ENCODE measurements at regions not wholly inside any gene's neighbourhood (a gene's known extent, or its start where the extent isn't known, plus 50 kb on each side); places are given as distances from the start of the nearest gene placed in this dataset.

DNA sequence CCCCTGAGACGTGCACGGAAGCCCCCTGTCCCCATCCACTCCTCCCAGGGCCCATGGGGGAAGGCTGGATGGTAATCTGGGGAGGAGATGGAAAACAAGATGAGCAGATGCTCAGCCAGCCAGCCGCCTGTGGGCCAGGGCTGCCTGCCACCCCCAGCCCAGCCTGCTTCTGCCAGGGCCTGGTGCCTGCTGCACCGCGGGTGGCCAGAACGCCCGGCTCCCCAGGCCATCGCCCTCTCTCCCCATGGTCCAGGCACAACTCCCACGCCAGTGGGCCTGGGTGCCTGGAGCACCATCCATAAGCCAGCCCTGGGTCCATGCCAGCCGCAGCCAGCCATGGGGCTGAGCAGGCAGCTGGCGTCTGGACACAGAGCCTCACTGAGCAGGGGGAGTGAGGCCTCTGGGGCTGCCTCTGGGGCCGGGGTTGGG lies 57.2 kb upstream of the ELN start:
- H3K4me3 Mint-ChIP-seq, result no peak overlapping the region
- no peaks in the 10 kb centered on the region for H3K36me3 Mint-ChIP-seq
- no peak overlapping the region for H3K27ac Mint-ChIP-seq
- peaks cover 10% of the 10 kb centered on the region for H3K27me3 Mint-ChIP-seq
- peaks cover 0 to 3% (median 0%) of the 10 kb centered on the region in 3 donors for H3K9me3 Mint-ChIP-seq
- H3K4me1 Mint-ChIP-seq, result peaks cover 0 to 6% (median 6%) of the 10 kb centered on the region in 3 donors

DNA sequence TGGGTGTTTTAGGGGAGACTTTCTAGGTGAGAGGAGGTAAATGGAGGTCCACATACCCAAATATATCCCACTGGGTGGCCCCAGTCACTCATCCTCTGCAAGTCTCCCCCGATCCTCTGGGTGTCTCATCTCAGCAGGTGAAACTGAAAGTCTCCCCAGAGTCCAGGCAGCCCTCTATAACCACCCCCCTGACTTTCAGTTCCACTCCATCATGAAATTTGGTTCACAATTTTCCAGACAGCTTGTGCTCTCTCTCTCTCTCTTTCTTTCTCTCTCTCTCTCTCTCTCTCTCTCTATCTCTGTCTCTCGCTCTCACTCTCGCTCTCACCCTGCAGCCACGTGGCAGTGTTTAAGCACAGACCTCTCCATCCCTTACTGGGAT lies 56.7 kb upstream of the ELN start:
- H3K27ac Mint-ChIP-seq, result no peak overlapping the region
- H3K4me3 Mint-ChIP-seq, result peak overlapping the region in 1 of 4 donors; percentile 36
- H3K27me3 Mint-ChIP-seq, result peaks cover 10% of the 10 kb centered on the region

DNA sequence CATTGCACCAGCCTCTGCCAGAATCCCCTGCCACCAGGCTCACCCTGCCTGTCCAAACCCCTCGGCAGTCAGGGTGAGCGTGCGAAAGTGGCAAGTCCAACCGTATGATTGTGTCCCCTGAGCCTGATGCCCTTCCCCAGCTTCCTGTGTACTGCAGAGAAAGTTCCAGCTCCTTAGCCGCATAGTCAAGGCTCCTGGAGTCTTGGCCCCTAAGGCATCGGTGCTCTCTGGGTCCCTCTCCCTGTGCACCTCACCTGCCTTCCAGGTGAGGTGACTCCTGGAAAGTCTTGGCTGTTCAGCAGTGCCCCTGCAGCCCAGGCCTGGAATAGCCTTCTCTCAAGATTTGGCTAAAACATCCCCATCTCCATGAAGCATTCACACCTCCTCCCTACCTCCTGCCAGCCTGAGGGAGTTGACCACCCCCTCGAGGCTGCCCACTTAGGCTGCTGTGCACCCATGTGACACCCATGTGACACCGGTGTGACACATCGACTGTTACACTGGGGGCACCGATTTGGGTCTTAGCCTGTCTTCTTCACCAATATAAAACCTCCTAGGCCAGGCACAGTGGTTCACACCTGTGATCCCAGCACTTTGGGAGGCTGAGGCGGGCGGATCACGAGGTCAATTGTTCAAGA lies 56.1 kb upstream of the ELN start:
- Mint-ChIP-seq H3K4me1 (peaks cover 0 to 6% (median 6%) of the 10 kb centered on the region in 3 donors), H3K36me3 (no peaks in the 10 kb centered on the region), H3K4me3 (no peak overlapping the region), H3K9me3 (peaks cover 0 to 3% (median 0%) of the 10 kb centered on the region in 3 donors), H3K27me3 (peaks cover 10% of the 10 kb centered on the region), H3K27ac (no peak overlapping the region)

More for the DNA sequence above, 56.7 kb upstream of the ELN start:
- Mint-ChIP-seq H3K36me3 (no peaks in the 10 kb centered on the region), H3K4me1 (peaks cover 0 to 6% (median 6%) of the 10 kb centered on the region in 3 donors), H3K9me3 (peaks cover 0 to 3% (median 0%) of the 10 kb centered on the region in 3 donors)

- H3K9me3 Mint-ChIP-seq, result no peaks in the 10 kb centered on the region
- peaks cover 9% of the 10 kb centered on the region for H3K27me3 Mint-ChIP-seq
- H3K36me3 Mint-ChIP-seq, result no peaks in the 10 kb centered on the region
- peaks cover 0 to 6% (median 6%) of the 10 kb centered on the region in 3 donors for H3K4me1 Mint-ChIP-seq
- no peak overlapping the region for H3K27ac Mint-ChIP-seq
- no peak overlapping the region for H3K4me3 Mint-ChIP-seq
Observed at GRCh38 chr7:73972614-73973013, 55.4 kb upstream of the ELN start.

DNA sequence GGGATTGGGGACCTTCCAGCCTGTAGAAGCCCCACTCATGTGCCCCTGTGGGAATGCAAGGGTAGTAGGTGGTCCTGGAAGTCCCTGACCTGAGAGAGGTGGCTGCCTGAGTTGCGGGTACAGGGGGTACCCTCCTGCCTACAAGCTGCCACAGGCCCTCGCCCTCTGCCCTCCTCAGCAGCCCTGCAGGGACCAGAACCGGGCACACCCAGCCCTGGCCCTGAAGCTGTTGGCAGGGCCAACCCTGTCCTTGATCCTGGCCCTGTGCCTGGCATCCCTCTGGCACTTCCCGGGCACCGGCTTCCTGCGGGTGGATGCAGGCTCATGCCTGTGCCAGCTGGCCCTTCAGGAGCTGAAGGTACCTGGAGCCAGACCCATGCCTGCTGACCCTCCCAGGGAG lies 54.9 kb upstream of the ELN start:
- Mint-ChIP-seq H3K9me3 (no peaks in the 10 kb centered on the region), H3K27ac (no peak overlapping the region), H3K4me1 (peaks cover 0 to 6% (median 6%) of the 10 kb centered on the region in 3 donors), H3K36me3 (no peaks in the 10 kb centered on the region), H3K27me3 (peaks cover 9% of the 10 kb centered on the region), H3K4me3 (no peak overlapping the region)

GRCh38 chr7:73974101-73974947 lies 53.6 kb upstream of the ELN start:
- H3K4me3 Mint-ChIP-seq, result peak overlapping the region in 1 of 4 donors; percentile 58
- H3K27me3 Mint-ChIP-seq, result peaks cover 9% of the 10 kb centered on the region
- H3K9me3 Mint-ChIP-seq, result no peaks in the 10 kb centered on the region
- H3K27ac Mint-ChIP-seq, result no peak overlapping the region
- H3K36me3 Mint-ChIP-seq, result no peaks in the 10 kb centered on the region
- H3K4me1 Mint-ChIP-seq, result peaks cover 0 to 11% (median 9%) of the 10 kb centered on the region in 3 donors

DNA sequence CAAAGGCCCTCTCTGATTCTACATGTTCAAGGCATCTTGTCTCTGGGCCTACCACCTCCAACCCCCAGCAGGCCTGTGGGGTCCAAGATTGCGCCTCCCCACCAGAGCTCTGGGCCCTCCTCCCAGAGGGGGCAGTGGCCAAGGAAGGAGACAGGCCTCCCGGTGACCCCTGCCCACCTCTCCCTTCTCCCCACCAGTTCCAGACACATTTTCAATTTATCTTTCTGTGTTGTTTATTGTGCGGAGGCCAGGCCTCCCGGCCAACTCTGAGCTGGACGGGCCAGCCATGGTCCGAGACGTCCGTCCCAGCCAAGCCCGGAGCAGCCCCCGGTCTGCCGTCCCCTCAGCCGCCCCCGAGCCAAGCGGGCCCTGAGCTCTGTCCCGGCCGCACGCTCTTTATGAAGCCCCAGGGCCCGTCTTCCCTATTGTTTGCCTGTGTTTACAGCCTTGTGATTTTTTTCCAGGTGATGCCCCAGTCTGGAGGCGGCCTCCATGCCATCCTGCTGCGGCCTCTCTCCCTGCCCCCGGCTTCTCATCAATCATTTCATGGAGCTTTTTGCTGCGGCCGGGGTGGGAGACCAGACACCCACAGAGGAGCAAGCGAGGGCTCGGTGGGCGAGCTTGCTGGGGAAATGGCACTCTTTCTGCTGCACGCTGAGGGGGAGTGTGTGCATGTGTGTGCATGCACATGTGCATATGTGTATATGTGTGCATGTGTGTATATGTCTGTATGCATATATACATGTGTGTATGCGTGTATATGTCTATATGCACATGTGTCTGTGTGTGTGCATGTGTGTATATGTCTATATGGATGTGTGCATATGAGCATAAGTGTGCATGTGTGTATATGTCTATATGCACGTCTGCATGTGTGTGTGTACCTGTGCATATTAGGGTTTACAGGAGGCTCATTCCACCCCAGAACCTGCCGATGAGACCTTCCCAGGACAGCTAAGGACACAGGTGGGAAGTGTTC lies 52.7 kb upstream of the ELN start:
- H3K27me3 Mint-ChIP-seq, result peaks cover 9% of the 10 kb centered on the region
- H3K27ac Mint-ChIP-seq, result peak overlapping the region in 1 of 3 donors; percentile 47
- no peaks in the 10 kb centered on the region for H3K36me3 Mint-ChIP-seq
- no peak overlapping the region for H3K4me3 Mint-ChIP-seq
- H3K4me1 Mint-ChIP-seq, result peaks cover 0 to 11% (median 9%) of the 10 kb centered on the region in 3 donors
- H3K9me3 Mint-ChIP-seq, result no peaks in the 10 kb centered on the region

GRCh38 chr7:73976761-73977618 lies 51.0 kb upstream of the ELN start:
- H3K4me1 Mint-ChIP-seq, result peaks cover 0 to 6% (median 5%) of the 10 kb centered on the region in 3 donors
- no peak overlapping the region for H3K27ac Mint-ChIP-seq
- no peak overlapping the region for H3K4me3 Mint-ChIP-seq
- H3K9me3 Mint-ChIP-seq, result no peaks in the 10 kb centered on the region
- peaks cover 3% of the 10 kb centered on the region for H3K27me3 Mint-ChIP-seq
- no peaks in the 10 kb centered on the region for H3K36me3 Mint-ChIP-seq

DNA sequence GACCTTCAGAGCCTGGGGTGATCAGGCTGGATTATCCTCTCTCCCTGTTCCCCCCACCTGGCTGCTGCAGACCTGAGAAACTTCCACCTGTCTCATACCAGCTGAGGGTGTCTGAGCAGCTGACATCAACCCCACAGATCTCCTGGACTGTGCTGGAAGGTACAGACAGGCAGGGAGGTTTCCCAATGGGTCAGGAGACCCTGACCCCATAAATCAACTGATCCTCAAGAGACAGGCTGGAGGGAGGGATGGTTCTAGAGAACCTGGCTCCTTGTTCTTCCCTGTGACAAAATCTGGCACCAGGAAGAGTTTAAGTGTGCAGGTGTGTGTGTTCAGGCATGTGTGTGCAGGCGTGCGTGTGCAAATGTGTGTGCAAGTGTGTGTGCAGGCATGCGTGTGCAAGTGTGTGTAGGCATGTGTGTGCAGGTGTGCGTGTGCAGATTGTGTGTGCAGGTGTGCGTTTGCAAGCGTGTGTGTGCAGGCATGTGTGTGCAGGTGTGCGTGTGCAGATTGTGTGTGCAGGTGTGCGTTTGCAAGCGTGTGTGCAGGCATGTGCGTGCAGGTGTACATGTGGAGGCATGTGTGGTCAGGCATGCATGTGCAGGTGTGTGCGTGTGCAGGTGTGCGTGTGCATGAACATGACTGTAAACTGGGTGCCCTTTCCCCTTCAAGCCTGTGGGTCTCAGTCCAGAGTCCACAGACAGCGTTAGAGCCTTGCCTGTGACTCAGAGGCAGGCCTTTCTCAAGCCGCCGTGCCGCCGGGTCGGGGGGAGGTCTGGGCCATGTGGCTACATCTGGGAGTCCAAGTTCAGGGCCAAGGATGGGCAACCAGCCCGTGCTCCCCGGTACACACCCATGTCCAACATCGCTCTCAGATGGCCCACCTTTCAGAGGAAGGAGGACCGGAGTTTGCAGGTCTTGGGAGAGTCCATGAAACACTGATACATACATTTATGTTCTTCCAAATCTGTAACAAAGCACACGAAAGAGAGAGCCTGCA lies 50.1 kb upstream of the ELN start:
- Mint-ChIP-seq H3K27ac (peak overlapping the region in 1 of 3 donors; percentile 35), H3K4me1 (peaks cover 0 to 5% (median 3%) of the 10 kb centered on the region in 3 donors), H3K27me3 (peaks cover 2% of the 10 kb centered on the region), H3K4me3 (no peak overlapping the region), H3K9me3 (no peaks in the 10 kb centered on the region), H3K36me3 (no peaks in the 10 kb centered on the region)

Data from IgD-negative memory B cell (primary cell).